Activated naive CD8-positive, alpha-beta T cell treated with anti-CD3 and anti-CD28 coated beads, Interleukin-2, amount 50 U/mL, for 24 hours (primary cell): ENCODE measurements at regions not wholly inside any gene's neighbourhood (a gene's known extent, or its start where the extent isn't known, plus 50 kb on each side); places are given as distances from the start of the nearest gene placed in this dataset.
"Not testable (repeated sequence)": the region's sequence is repeated elsewhere in the genome, so short reads cannot be mapped to it uniquely, and the experiment has no call there.

Experiments
- ATAC-seq: fragments of 150-1000 bp; cut with Tn5 transposase; one replicate; pipeline ENCODE4 v1.10.0; 2021
- DNase-seq: peaks from one replicate; pipeline ENCODE4 v3.0.0; 2021
- H3K27ac Mint-ChIP-seq: one replicate; pipeline ENCODE4 v1.8.0; 2021; ENCODE audit warnings: mild to moderate bottlenecking, mixed read lengths
- H3K27me3 Mint-ChIP-seq: one replicate; pipeline ENCODE4 v1.8.0; 2021; ENCODE audit warnings: mixed read lengths
- H3K36me3 Mint-ChIP-seq: one replicate; pipeline ENCODE4 v1.8.0; 2021; ENCODE audit warnings: low read depth, mixed read lengths
- H3K4me1 Mint-ChIP-seq: one replicate; pipeline ENCODE4 v1.8.0; 2021; ENCODE audit warnings: mixed read lengths
- H3K4me3 Mint-ChIP-seq: one replicate; pipeline ENCODE4 v1.8.0; 2021; ENCODE audit warnings: mild to moderate bottlenecking, moderate library complexity, mixed read lengths
- H3K9me3 Mint-ChIP-seq: one replicate; pipeline ENCODE4 v1.8.0; 2021; ENCODE audit warnings: mixed read lengths

GRCh38 chr4:160100316-160100715 lies 997.4 kb downstream of the RAPGEF2 start:
- no peak for ATAC-seq
- no peak overlapping the region for H3K27ac Mint-ChIP-seq
- H3K27me3 Mint-ChIP-seq, result no peaks in the 10 kb centered on the region
- peaks cover 26% of the 10 kb centered on the region for H3K9me3 Mint-ChIP-seq
- no peak overlapping the region for H3K4me3 Mint-ChIP-seq
- DNase-seq, result no peak
- H3K36me3 Mint-ChIP-seq, result no peaks in the 10 kb centered on the region
- no peaks in the 10 kb centered on the region for H3K4me1 Mint-ChIP-seq

- ATAC-seq (no peak), DNase-seq (no peak)
- Mint-ChIP-seq H3K9me3 (peaks cover 15% of the 10 kb centered on the region), H3K4me1 (no peaks in the 10 kb centered on the region), H3K27me3 (no peaks in the 10 kb centered on the region), H3K27ac (no peak overlapping the region), H3K4me3 (no peak overlapping the region), H3K36me3 (no peaks in the 10 kb centered on the region)
These were observed 1008.0 kb downstream of the RAPGEF2 start for GRCh38 chr4:160110891-160111290.

GRCh38 chr4:160117686-160118085 lies 1014.8 kb downstream of the RAPGEF2 start:
- no peak overlapping the region for H3K4me3 Mint-ChIP-seq
- peaks cover 6% of the 10 kb centered on the region for H3K9me3 Mint-ChIP-seq
- no peak for DNase-seq
- H3K36me3 Mint-ChIP-seq, result no peaks in the 10 kb centered on the region
- H3K4me1 Mint-ChIP-seq, result no peaks in the 10 kb centered on the region
- H3K27me3 Mint-ChIP-seq, result no peaks in the 10 kb centered on the region
- ATAC-seq, result no peak
- no peak overlapping the region for H3K27ac Mint-ChIP-seq

DNA sequence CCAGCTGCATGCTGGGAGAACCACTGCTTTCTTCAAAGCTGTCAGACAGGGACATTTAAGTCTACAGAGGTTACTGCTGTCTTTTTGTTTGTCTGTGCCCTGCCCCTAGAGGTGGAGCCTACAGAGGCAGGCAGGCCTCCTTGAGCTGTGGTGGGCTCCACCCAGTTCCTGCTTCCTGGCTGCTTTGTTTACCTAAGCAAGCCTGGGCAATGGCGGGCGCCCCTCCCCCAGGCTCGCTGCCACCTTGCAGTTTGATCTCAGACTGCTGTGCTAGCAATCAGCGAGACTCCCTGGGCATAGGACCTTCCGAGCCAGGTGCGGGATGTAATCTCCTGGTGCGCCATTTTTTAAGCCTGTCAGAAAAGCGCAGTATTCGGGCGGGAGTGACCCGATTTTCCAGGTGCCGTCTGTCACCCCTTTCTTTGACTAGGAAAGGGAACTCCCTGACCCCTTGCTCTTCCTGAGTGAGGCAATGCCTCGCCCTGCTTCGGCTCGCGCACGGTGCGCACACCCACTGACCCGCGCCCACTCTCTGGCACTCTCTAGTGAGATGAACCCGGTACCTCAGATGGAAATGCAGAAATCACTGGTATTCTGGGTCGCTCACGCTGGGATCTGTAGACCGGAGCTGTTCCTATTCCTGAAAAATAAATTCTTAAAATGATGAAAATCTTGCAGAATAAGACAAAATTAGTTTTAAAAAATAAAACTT lies 1022.9 kb downstream of the RAPGEF2 start:
- H3K4me3 Mint-ChIP-seq, H3K36me3 Mint-ChIP-seq, H3K4me1 Mint-ChIP-seq, H3K9me3 Mint-ChIP-seq, DNase-seq, H3K27ac Mint-ChIP-seq, H3K27me3 Mint-ChIP-seq, ATAC-seq: not testable (repeated sequence)

GRCh38 chr4:160127211-160127610 lies 1024.3 kb downstream of the RAPGEF2 start:
- no peak overlapping the region for H3K27ac Mint-ChIP-seq
- DNase-seq, result no peak
- no peak overlapping the region for H3K4me3 Mint-ChIP-seq
- ATAC-seq, result no peak
- H3K36me3 Mint-ChIP-seq, result no peaks in the 10 kb centered on the region
- peaks cover 14% of the 10 kb centered on the region for H3K9me3 Mint-ChIP-seq
- no peaks in the 10 kb centered on the region for H3K27me3 Mint-ChIP-seq
- no peaks in the 10 kb centered on the region for H3K4me1 Mint-ChIP-seq

DNA sequence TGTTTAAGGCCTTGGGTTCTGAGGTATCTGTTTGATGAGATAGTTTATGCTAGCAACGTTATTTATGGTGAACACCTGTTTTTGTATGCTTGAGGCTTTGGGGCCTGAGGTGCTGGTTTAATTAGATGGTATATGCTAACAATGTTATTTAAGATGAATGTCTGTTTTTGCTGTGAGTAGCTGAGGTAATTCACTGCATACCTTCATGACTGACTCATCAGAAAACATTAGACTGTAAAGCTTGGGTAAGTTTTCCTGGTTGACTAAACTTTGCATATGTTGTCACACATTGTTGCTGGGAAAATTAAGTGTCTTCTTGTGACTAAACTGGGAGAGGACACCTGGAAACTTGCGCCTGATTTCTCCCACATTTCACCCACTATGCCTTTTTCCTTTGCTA lies 1026.6 kb downstream of the RAPGEF2 start:
- Mint-ChIP-seq H3K36me3 (no peaks in the 10 kb centered on the region), H3K27ac (no peak overlapping the region), H3K4me3 (no peak overlapping the region), H3K9me3 (peaks cover 28% of the 10 kb centered on the region), H3K4me1 (no peaks in the 10 kb centered on the region), H3K27me3 (no peaks in the 10 kb centered on the region)
- DNase-seq, result no peak
- ATAC-seq, result no peak

GRCh38 chr4:160136021-160136420 lies 1033.1 kb downstream of the RAPGEF2 start:
- DNase-seq (no peak), ATAC-seq (no peak)
- peaks cover 34% of the 10 kb centered on the region for H3K9me3 Mint-ChIP-seq
- H3K4me3 Mint-ChIP-seq, result no peak overlapping the region
- no peak overlapping the region for H3K27ac Mint-ChIP-seq
- no peaks in the 10 kb centered on the region for H3K36me3 Mint-ChIP-seq
- H3K27me3 Mint-ChIP-seq, result no peaks in the 10 kb centered on the region
- H3K4me1 Mint-ChIP-seq, result no peaks in the 10 kb centered on the region

- H3K27me3 Mint-ChIP-seq, result no peaks in the 10 kb centered on the region
- H3K4me1 Mint-ChIP-seq, result no peaks in the 10 kb centered on the region
- ATAC-seq, result no peak
These were observed 1038.3 kb downstream of the RAPGEF2 start for GRCh38 chr4:160141206-160141605.

DNA sequence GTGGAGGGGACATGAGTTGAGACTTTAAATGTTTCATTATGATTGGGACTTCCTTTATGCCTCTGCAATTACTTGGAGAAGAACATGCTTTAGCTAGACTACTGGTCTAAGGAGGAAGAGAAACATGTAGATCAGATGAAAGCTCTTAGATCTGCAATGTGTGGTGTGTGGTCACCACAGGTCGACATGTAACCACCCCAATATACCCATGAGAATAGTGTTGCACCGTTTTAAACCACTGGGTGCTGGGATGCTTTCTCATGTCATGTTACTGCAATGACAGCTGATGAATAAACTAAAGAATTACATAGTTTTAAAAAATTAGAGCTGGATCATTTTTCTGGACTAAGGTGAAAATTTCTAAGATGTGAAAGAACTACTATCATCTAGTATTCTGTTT lies 1039.7 kb downstream of the RAPGEF2 start:
- no peaks in the 10 kb centered on the region for H3K4me1 Mint-ChIP-seq
- no peak overlapping the region for H3K27ac Mint-ChIP-seq
- H3K9me3 Mint-ChIP-seq, result peaks cover 13% of the 10 kb centered on the region
- DNase-seq, result no peak
- no peaks in the 10 kb centered on the region for H3K36me3 Mint-ChIP-seq
- H3K27me3 Mint-ChIP-seq, result no peaks in the 10 kb centered on the region
- H3K4me3 Mint-ChIP-seq, result no peak overlapping the region
- ATAC-seq, result no peak

More at GRCh38 chr4:160141206-160141605, 1038.3 kb downstream of the RAPGEF2 start:
- H3K4me3 Mint-ChIP-seq, result no peak overlapping the region
- no peaks in the 10 kb centered on the region for H3K36me3 Mint-ChIP-seq
- no peak for DNase-seq
- peaks cover 13% of the 10 kb centered on the region for H3K9me3 Mint-ChIP-seq
- no peak overlapping the region for H3K27ac Mint-ChIP-seq

GRCh38 chr4:160143574-160143973 lies 1040.7 kb downstream of the RAPGEF2 start:
- DNase-seq, result no peak
- ATAC-seq, result no peak
- H3K4me3 Mint-ChIP-seq, result no peak overlapping the region
- H3K9me3 Mint-ChIP-seq, result peaks cover 13% of the 10 kb centered on the region
- no peaks in the 10 kb centered on the region for H3K4me1 Mint-ChIP-seq
- no peak overlapping the region for H3K27ac Mint-ChIP-seq
- no peaks in the 10 kb centered on the region for H3K36me3 Mint-ChIP-seq
- H3K27me3 Mint-ChIP-seq, result no peaks in the 10 kb centered on the region

GRCh38 chr4:160159457-160159856 lies 1056.6 kb downstream of the RAPGEF2 start:
- no peaks in the 10 kb centered on the region for H3K4me1 Mint-ChIP-seq
- H3K9me3 Mint-ChIP-seq, result peaks cover 4% of the 10 kb centered on the region
- H3K27me3 Mint-ChIP-seq, result no peaks in the 10 kb centered on the region
- no peak for DNase-seq
- no peak overlapping the region for H3K4me3 Mint-ChIP-seq
- no peak for ATAC-seq
- H3K27ac Mint-ChIP-seq, result no peak overlapping the region
- H3K36me3 Mint-ChIP-seq, result no peaks in the 10 kb centered on the region

GRCh38 chr4:160161026-160161425 lies 1058.1 kb downstream of the RAPGEF2 start:
- no peak overlapping the region for H3K27ac Mint-ChIP-seq
- no peaks in the 10 kb centered on the region for H3K36me3 Mint-ChIP-seq
- H3K4me1 Mint-ChIP-seq, result no peaks in the 10 kb centered on the region
- H3K27me3 Mint-ChIP-seq, result no peaks in the 10 kb centered on the region
- ATAC-seq (no peak), DNase-seq (no peak)
- H3K4me3 Mint-ChIP-seq, result no peak overlapping the region
- peaks cover 10% of the 10 kb centered on the region for H3K9me3 Mint-ChIP-seq

DNA sequence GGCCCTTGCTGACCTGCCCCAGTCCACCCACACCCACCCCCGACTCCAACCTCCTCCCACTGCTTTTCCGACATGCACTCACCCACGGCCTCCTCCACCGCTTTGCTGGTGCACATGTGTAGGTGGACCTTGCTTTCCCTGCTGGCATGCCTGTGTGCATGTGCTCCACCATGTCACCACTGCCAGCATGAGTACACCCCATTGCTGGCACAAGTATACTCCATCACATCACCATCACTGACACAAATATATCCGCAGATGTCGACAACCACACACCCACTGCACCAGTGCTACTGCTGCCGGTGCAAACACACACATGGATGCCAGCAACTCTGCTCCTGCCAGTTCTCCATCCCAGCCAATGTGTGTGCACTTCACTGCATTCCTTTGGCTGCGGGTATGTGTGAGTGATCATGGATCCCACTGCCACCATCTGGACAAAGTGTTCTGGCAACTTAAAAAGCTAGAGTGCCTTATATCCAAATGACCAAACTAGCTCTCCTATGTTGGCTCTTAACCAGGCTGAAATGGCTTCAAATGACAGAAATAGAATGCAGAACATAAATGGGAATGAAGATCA lies 1072.3 kb downstream of the RAPGEF2 start:
- Mint-ChIP-seq H3K27ac (no peak overlapping the region), H3K4me3 (no peak overlapping the region), H3K4me1 (no peaks in the 10 kb centered on the region), H3K27me3 (no peaks in the 10 kb centered on the region), H3K36me3 (no peaks in the 10 kb centered on the region), H3K9me3 (peaks cover 20% of the 10 kb centered on the region)
- ATAC-seq, result no peak
- no peak for DNase-seq

- no peaks in the 10 kb centered on the region for H3K27me3 Mint-ChIP-seq
These were observed 1077.3 kb downstream of the RAPGEF2 start for GRCh38 chr4:160180211-160180610.

DNA sequence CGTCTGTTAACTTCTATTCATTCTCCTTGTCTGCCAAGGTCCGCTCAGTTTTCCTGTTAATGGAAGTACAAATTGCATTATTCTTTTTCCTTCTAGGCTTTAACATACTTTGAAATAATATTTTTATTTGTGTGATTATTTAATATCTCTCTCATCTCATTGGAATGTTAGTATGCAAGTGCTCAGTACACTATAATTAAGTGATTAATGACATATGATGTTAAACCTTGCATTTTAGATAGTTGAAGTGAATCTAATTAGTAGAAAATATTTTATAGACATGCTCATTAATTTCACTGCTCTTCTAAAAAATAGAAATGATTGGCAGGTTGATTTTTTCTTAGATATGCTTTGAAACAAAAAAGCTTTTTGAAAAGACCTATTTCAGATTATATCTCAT lies 1079.8 kb downstream of the RAPGEF2 start:
- Mint-ChIP-seq H3K36me3 (no peaks in the 10 kb centered on the region), H3K4me1 (no peaks in the 10 kb centered on the region), H3K9me3 (peaks cover 18% of the 10 kb centered on the region), H3K27ac (no peak overlapping the region), H3K27me3 (no peaks in the 10 kb centered on the region), H3K4me3 (no peak overlapping the region)
- no peak for ATAC-seq
- DNase-seq, result no peak

More at GRCh38 chr4:160180211-160180610, 1077.3 kb downstream of the RAPGEF2 start:
- Mint-ChIP-seq H3K27ac (no peak overlapping the region), H3K36me3 (no peaks in the 10 kb centered on the region), H3K4me1 (no peaks in the 10 kb centered on the region), H3K9me3 (peaks cover 14% of the 10 kb centered on the region), H3K4me3 (no peak overlapping the region)
- DNase-seq (no peak), ATAC-seq (no peak)
